ENCODE measurements at regions not wholly inside any gene's neighbourhood (a gene's known extent, or its start where the extent isn't known, plus 50 kb on each side); places are given as distances from the start of the nearest gene placed in this dataset.

GRCh38 chr1:162912061-162912667 lies 51.2 kb upstream of the CCDC190 start:
- TF ChIP-seq CTCF (conservative IDR thresholded peaks at IDR 0.05; ENCODE audit: low read depth, low read length) (no peak), EZH2 (IDR thresholded peaks at IDR 0.05; ENCODE audit: borderline replicate concordance, low read depth, low read length, poor library complexity, severe bottlenecking) (no peak)
